H9 (cell line): ENCODE measurements at regions not wholly inside any gene's neighbourhood (a gene's known extent, or its start where the extent isn't known, plus 50 kb on each side); places are given as distances from the start of the nearest gene placed in this dataset.

Experiments
- DNase-seq: peaks from one replicate; pipeline ENCODE4 v3.0.0-alpha.2; 2017
- H2AFZ ChIP-seq: one replicate; pipeline ENCODE4 v1.6.1; 2013; ENCODE audit warnings: mild to moderate bottlenecking, low read length, control low read depth, moderate library complexity
- H2AK5ac ChIP-seq: 2 replicates; pipeline ENCODE4 v1.6.1; 2013; ENCODE audit warnings: low read length, control low read depth, mixed read lengths; ENCODE audit not compliant: insufficient read length
- H2BK120ac ChIP-seq: one replicate; pipeline ENCODE4 v1.6.1; 2013; ENCODE audit warnings: low read depth, mild to moderate bottlenecking, low read length, control low read depth, inconsistent platforms; ENCODE audit not compliant: poor library complexity, severe bottlenecking
- H2BK12ac ChIP-seq: 2 replicates; pipeline ENCODE4 v1.6.1; 2013; ENCODE audit warnings: low read length, control low read depth, mixed read lengths, low read depth; ENCODE audit not compliant: insufficient read length
- H2BK15ac ChIP-seq: 2 replicates; pipeline ENCODE4 v1.6.1; 2013; ENCODE audit warnings: low read depth, low read length, control low read depth
- H2BK20ac ChIP-seq: one replicate; pipeline ENCODE4 v1.6.1; 2013; ENCODE audit warnings: low read depth, mild to moderate bottlenecking, low read length, control low read depth, inconsistent platforms; ENCODE audit not compliant: poor library complexity, severe bottlenecking
- H2BK5ac ChIP-seq: 2 replicates; pipeline ENCODE4 v1.6.1; 2013; ENCODE audit warnings: low read length, control low read depth, mixed read lengths; ENCODE audit not compliant: insufficient read length
- H3K14ac ChIP-seq: 2 replicates; pipeline ENCODE4 v1.6.1; 2013; ENCODE audit warnings: low read length, control low read depth; ENCODE audit not compliant: insufficient read depth
- H3K18ac ChIP-seq: 2 replicates; pipeline ENCODE4 v1.6.1; 2013; ENCODE audit warnings: low read depth, mild to moderate bottlenecking, mixed read lengths, low read length, control low read depth; ENCODE audit not compliant: insufficient read length
- H3K23ac ChIP-seq: 2 replicates; pipeline ENCODE4 v1.6.1; 2013; ENCODE audit warnings: low read length, control low read depth, mixed read lengths, low read depth; ENCODE audit not compliant: insufficient read length
- H3K23me2 ChIP-seq: 2 replicates; pipeline ENCODE4 v1.6.1; 2013; ENCODE audit warnings: low read depth, mild to moderate bottlenecking, mixed read lengths, low read length, control low read depth; ENCODE audit not compliant: insufficient read length, poor library complexity, severe bottlenecking
- H3K27ac ChIP-seq: 2 replicates; pipeline ENCODE4 v1.5.1; 2013; ENCODE audit warnings: low read length, control low read depth, mixed read lengths, low read depth; ENCODE audit not compliant: insufficient read length
- H3K27me3 ChIP-seq: 2 replicates; pipeline ENCODE4 v1.6.1; 2013; ENCODE audit warnings: low read length, control low read depth, inconsistent platforms; ENCODE audit not compliant: insufficient read depth
- H3K4ac ChIP-seq: 2 replicates; pipeline ENCODE4 v1.6.1; 2013; ENCODE audit warnings: low read depth, mild to moderate bottlenecking, control low read depth, inconsistent platforms, low read length, moderate library complexity
- H3K4me1 ChIP-seq: 2 replicates; pipeline ENCODE4 v1.6.1; 2013; ENCODE audit warnings: low read length, control low read depth, inconsistent platforms; ENCODE audit not compliant: insufficient read depth
- H3K4me2 ChIP-seq: 2 replicates; pipeline ENCODE4 v1.6.1; 2013; ENCODE audit warnings: low read length, control low read depth, mixed read lengths; ENCODE audit not compliant: insufficient read length, insufficient read depth
- H3K56ac ChIP-seq: 2 replicates; pipeline ENCODE4 v1.6.1; 2013; ENCODE audit warnings: low read depth, mild to moderate bottlenecking, mixed read lengths, low read length, control low read depth; ENCODE audit not compliant: insufficient read length
- H3K79me1 ChIP-seq: 2 replicates; pipeline ENCODE4 v1.6.1; 2013; ENCODE audit warnings: low read depth, mild to moderate bottlenecking, moderate library complexity, low read length, control low read depth, inconsistent platforms; ENCODE audit not compliant: insufficient read depth, poor library complexity, severe bottlenecking
- H3K79me2 ChIP-seq: 2 replicates; pipeline ENCODE4 v1.6.1; 2013; ENCODE audit warnings: low read length, control low read depth, inconsistent platforms; ENCODE audit not compliant: insufficient read depth
- H3K9ac ChIP-seq: 2 replicates; pipeline ENCODE4 v1.6.1; 2013; ENCODE audit warnings: low read length, control low read depth, mixed read lengths; ENCODE audit not compliant: insufficient read length; ENCODE audit errors: extremely low read depth
- H3K9me3 ChIP-seq: one replicate; pipeline ENCODE4 v1.6.1; 2013; ENCODE audit warnings: low read depth, low read length, inconsistent platforms; ENCODE audit not compliant: control insufficient read depth
- H3T11ph ChIP-seq: one replicate; pipeline ENCODE4 v1.6.1; 2013; ENCODE audit warnings: mild to moderate bottlenecking, low read length, control low read depth, inconsistent platforms
- H4K20me1 ChIP-seq: one replicate; pipeline ENCODE4 v1.6.1; 2013; ENCODE audit not compliant: control insufficient read depth, insufficient read length, insufficient read depth
- H4K5ac ChIP-seq: 2 replicates; pipeline ENCODE4 v1.6.1; 2013; ENCODE audit warnings: low read depth, mild to moderate bottlenecking, mixed read lengths, low read length, control low read depth; ENCODE audit not compliant: insufficient read length
- H4K8ac ChIP-seq: replicated peaks from 2 replicates; pipeline ENCODE4 v1.6.1; 2013; ENCODE audit warnings: low read length, control low read depth, mixed read lengths, low read depth; ENCODE audit not compliant: insufficient read length
- H4K91ac ChIP-seq: 2 replicates; pipeline ENCODE4 v1.6.1; 2013; ENCODE audit warnings: low read depth, mild to moderate bottlenecking, moderate library complexity, mixed read lengths, low read length, control low read depth; ENCODE audit not compliant: insufficient read length
- H3K27ac Mint-ChIP-seq, 3 experiments: 2 replicates in 2 of 3; 3 replicates in 1 of 3; pipeline ENCODE4 v1.8.0; 2020 to 2021; ENCODE audit warnings: mixed read lengths in 3 of 3, mild to moderate bottlenecking in 1 of 3, moderate library complexity in 1 of 3
- H3K27me3 Mint-ChIP-seq: 2 replicates; pipeline ENCODE4 v1.8.0; 2021; ENCODE audit warnings: low read depth, mild to moderate bottlenecking, moderate library complexity, mixed read lengths
- H3K36me3 Mint-ChIP-seq, 3 experiments: 2 replicates in 2 of 3; 3 replicates in 1 of 3; pipeline ENCODE4 v1.8.0; 2020 to 2021; ENCODE audit warnings: low read depth in 3 of 3, mixed read lengths in 3 of 3; ENCODE audit not compliant: insufficient read depth in 1 of 3
- H3K4me1 Mint-ChIP-seq, 2 experiments: 2 replicates each; pipeline ENCODE4 v1.8.0; 2020; ENCODE audit warnings: mixed read lengths in 2 of 2
- H3K4me3 Mint-ChIP-seq, 2 experiments: 2 replicates in 1 of 2; 3 replicates in 1 of 2; pipeline ENCODE4 v1.8.0; 2020 to 2021; ENCODE audit warnings: mild to moderate bottlenecking in 2 of 2, mixed read lengths in 2 of 2, moderate library complexity in 1 of 2
- H3K9me3 Mint-ChIP-seq, 2 experiments: 2 replicates in 1 of 2; 3 replicates in 1 of 2; pipeline ENCODE4 v1.8.0; 2020; ENCODE audit warnings: mild to moderate bottlenecking in 2 of 2, mixed read lengths in 2 of 2, moderate library complexity in 1 of 2
- CTCF ChIP-seq: fragments of 200-600 bp; sonication (generic); conservative IDR thresholded peaks from 3 replicates; pipeline ENCODE4 v1.8.0; 2021; ENCODE audit warnings: antibody characterized with exemption, mild to moderate bottlenecking
- WGBS: extraction: QIAGEN DNeasy Blood & Tissue Kit; methylation state at CpG from one replicate; pipeline ENCODE4 v1.1.7; 2013; ENCODE audit warnings: missing lambda C conversion rate, low lambda C conversion rate, mixed read lengths; ENCODE audit not compliant: insufficient read length; ENCODE audit errors: extremely low coverage; 5-methylcytosine and 5-hydroxymethylcytosine counted together

GRCh38 chr20:11752336-11752735, 165.4 kb upstream of the BTBD3 start:
- H3K23me2 ChIP-seq: no peaks in the 10 kb centered on the region
- no peak overlapping the region for H3K56ac ChIP-seq
- no peak overlapping the region for H3K9ac ChIP-seq
- no peak overlapping the region for H2BK120ac ChIP-seq
- no peak overlapping the region for H2BK5ac ChIP-seq
- no peak for DNase-seq
- H3K27me3 ChIP-seq: no peaks in the 10 kb centered on the region
- H3T11ph ChIP-seq: no peak overlapping the region
- Mint-ChIP-seq H3K27ac (no peak overlapping the region), H3K9me3 (peaks cover 0 to 7% of the 10 kb centered on the region in 2 experiments; a peak in 3 of 5 replicates), H3K36me3 (no peaks in the 10 kb centered on the region), H3K4me1 (peaks cover 13 to 14% of the 10 kb centered on the region in 2 experiments; a peak in 3 of 4 replicates), H3K27me3 (no peaks in the 10 kb centered on the region), H3K4me3 (no peak overlapping the region)
- no peaks in the 10 kb centered on the region for H4K20me1 ChIP-seq
- WGBS: no CpG with 5 or more reads among the region's 2 CpGs
- no peak overlapping the region for H3K4ac ChIP-seq
- H2AFZ ChIP-seq: no peak overlapping the region
- no peak overlapping the region for H2BK20ac ChIP-seq
- no peak for TF ChIP-seq CTCF
- H4K8ac ChIP-seq: no peak overlapping the region
- H3K79me1 ChIP-seq: no peaks in the 10 kb centered on the region
- H2AK5ac ChIP-seq: no peak overlapping the region
- no peak overlapping the region for H3K18ac ChIP-seq
- H4K5ac ChIP-seq: no peak overlapping the region
- no peak overlapping the region for H3K14ac ChIP-seq
- H3K4me2 ChIP-seq: no peak overlapping the region
- H3K4me1 ChIP-seq: no peaks in the 10 kb centered on the region
- no peak overlapping the region for H3K27ac ChIP-seq
- H4K91ac ChIP-seq: no peak overlapping the region
- H3K23ac ChIP-seq: no peak overlapping the region
- H3K79me2 ChIP-seq: no peaks in the 10 kb centered on the region
- no peaks in the 10 kb centered on the region for H3K9me3 ChIP-seq
- no peak overlapping the region for H2BK12ac ChIP-seq
- no peak overlapping the region for H2BK15ac ChIP-seq
